H1 (cell line): ENCODE measurements at regions not wholly inside any gene's neighbourhood (a gene's known extent, or its start where the extent isn't known, plus 50 kb on each side); places are given as distances from the start of the nearest gene placed in this dataset.

Source experiments
- CTCF ChIA-PET: fragments of 300-600 bp; sonication (Branson Sonifier 250); formaldehyde crosslinking; loops from one replicate; lab custom pipeline; 2021; ENCODE audit not compliant: partially characterized antibody; lab: Charles Lee
- POLR2A ChIA-PET: fragments of 300-600 bp; sonication (Branson Sonifier 250); formaldehyde crosslinking; loops from one replicate; lab custom pipeline; 2021; ENCODE audit warnings: inconsistent platforms; ENCODE audit not compliant: partially characterized antibody; lab: Charles Lee
- DNase-seq, 2 experiments: peaks; one replicate each; pipeline versions ENCODE4 v3.0.0 to v3.0.0-alpha.2; 2010 to 2022; ENCODE audit warnings: low spot score in 2 of 2, low read depth in 1 of 2, mixed read lengths in 1 of 2
- FAIRE-seq: peaks from 2 replicates; lab custom pipeline; 2011; peaks lifted over from hg19 to GRCh38; lab: Jason Lieb, UNC
- H2AFZ ChIP-seq: 2 replicates; pipeline ENCODE4 v1.8.1; 2012; ENCODE audit warnings: low read length, inconsistent platforms
- H2AK5ac ChIP-seq: 2 replicates; pipeline ENCODE4 v1.6.1; 2013; ENCODE audit warnings: low read depth, low read length
- H2BK120ac ChIP-seq: replicated peaks from 2 replicates; pipeline ENCODE3; 2013; ENCODE audit warnings: low read depth, low read length, inconsistent platforms
- H2BK12ac ChIP-seq: 2 replicates; pipeline ENCODE4 v1.6.1; 2013; ENCODE audit warnings: low read depth, low read length
- H2BK15ac ChIP-seq: 2 replicates; pipeline ENCODE4 v1.6.1; 2013; ENCODE audit warnings: low read length
- H2BK20ac ChIP-seq: 2 replicates; pipeline ENCODE4 v1.6.1; 2013; ENCODE audit warnings: low read length
- H2BK5ac ChIP-seq: 2 replicates; pipeline ENCODE4 v1.6.1; 2013; ENCODE audit warnings: low read depth, low read length
- H3K14ac ChIP-seq: 2 replicates; pipeline ENCODE4 v1.6.1; 2013; ENCODE audit warnings: inconsistent platforms; ENCODE audit not compliant: insufficient read length
- H3K18ac ChIP-seq: 2 replicates; pipeline ENCODE4 v1.6.1; 2013; ENCODE audit warnings: low read length; ENCODE audit errors: extremely low read depth
- H3K23ac ChIP-seq: 2 replicates; pipeline ENCODE4 v1.6.1; 2013; ENCODE audit warnings: inconsistent platforms; ENCODE audit not compliant: insufficient read length
- H3K23me2 ChIP-seq: 2 replicates; pipeline ENCODE4 v1.6.1; 2013; ENCODE audit warnings: low read depth, low read length
- H3K27ac ChIP-seq: 2 replicates; pipeline ENCODE4 v1.6.1; 2011; ENCODE audit warnings: low read depth, low read length, inconsistent platforms
- H3K27me3 ChIP-seq, 4 experiments: replicated peaks in 1 of 4; 1 replicate in 1 of 4; 2 replicates in 3 of 4; pipeline versions ENCODE4 v1.6.1 to v1.8.1; 2011 to 2013; ENCODE audit warnings: low read length in 3 of 4, mild to moderate bottlenecking in 3 of 4, inconsistent platforms in 2 of 4, mixed read lengths in 2 of 4, moderate library complexity in 1 of 4; ENCODE audit not compliant: control insufficient read depth in 3 of 4, insufficient read depth in 3 of 4; ENCODE audit errors: extremely low read depth in 1 of 4
- H3K36me3 ChIP-seq, 4 experiments: 2 replicates each; pipeline versions ENCODE4 v1.6.1 to v1.8.1; 2011 to 2013; ENCODE audit warnings: mild to moderate bottlenecking in 4 of 4, low read length in 3 of 4, moderate library complexity in 2 of 4, control low read depth in 1 of 4, inconsistent platforms in 1 of 4; ENCODE audit not compliant: insufficient read depth in 4 of 4, control insufficient read depth in 2 of 4
- H3K4ac ChIP-seq: replicated peaks from 2 replicates; pipeline ENCODE3; 2013; ENCODE audit warnings: low read length, low read depth, mixed read lengths, inconsistent platforms; ENCODE audit not compliant: insufficient read length
- H3K4me1 ChIP-seq, 4 experiments: replicated peaks in 1 of 4; 1 replicate in 1 of 4; 2 replicates in 3 of 4; pipeline versions ENCODE4 v1.6.1 to v1.8.1; 2011 to 2013; ENCODE audit warnings: low read length in 3 of 4, inconsistent platforms in 2 of 4, mixed read lengths in 1 of 4; ENCODE audit not compliant: insufficient read depth in 4 of 4, control insufficient read depth in 3 of 4
- H3K4me2 ChIP-seq, 2 experiments: 2 replicates each; pipeline versions ENCODE4 v1.6.1 to v1.8.1; 2011 to 2013; ENCODE audit warnings: low read depth in 2 of 2, low read length in 2 of 2, control low read depth in 1 of 2, inconsistent platforms in 1 of 2, mild to moderate bottlenecking in 1 of 2; ENCODE audit not compliant: insufficient read depth in 1 of 2
- H3K4me3 ChIP-seq, 4 experiments: fragments of 200-600, 300-600 bp in 1 of 4; sonication (generic), shearing (Covaris generic), sonication (Bioruptor Twin) in 1 of 4; 2 replicates each; pipeline versions ENCODE4 v1.5.1 to v1.8.1; 2011 to 2016; ENCODE audit warnings: low read length in 4 of 4, low read depth in 3 of 4, control low read depth in 2 of 4, inconsistent platforms in 2 of 4, mild to moderate bottlenecking in 2 of 4, mixed read lengths in 1 of 4, moderate library complexity in 1 of 4; ENCODE audit not compliant: insufficient read depth in 2 of 4; ENCODE audit errors: extremely low read depth in 1 of 4
- H3K56ac ChIP-seq: replicated peaks from 2 replicates; pipeline ENCODE3; 2013; ENCODE audit warnings: low read depth, mild to moderate bottlenecking, mixed read lengths, low read length, inconsistent platforms; ENCODE audit not compliant: insufficient read length
- H3K79me1 ChIP-seq: 2 replicates; pipeline ENCODE4 v1.6.1; 2013; ENCODE audit warnings: low read depth, low read length, control low read depth
- H3K79me2 ChIP-seq, 2 experiments: 2 replicates each; pipeline versions ENCODE4 v1.6.1 to v1.8.1; 2012 to 2013; ENCODE audit warnings: low read length in 2 of 2, mild to moderate bottlenecking in 2 of 2, inconsistent platforms in 1 of 2; ENCODE audit not compliant: insufficient read depth in 2 of 2, control insufficient read depth in 1 of 2
- H3K9ac ChIP-seq, 4 experiments: replicated peaks in 1 of 4; 1 replicate in 1 of 4; 2 replicates in 3 of 4; pipeline versions ENCODE4 v1.6.1 to v1.8.1; 2011 to 2013; ENCODE audit warnings: low read depth in 3 of 4, low read length in 3 of 4, control low read depth in 2 of 4, mild to moderate bottlenecking in 2 of 4, moderate library complexity in 2 of 4, inconsistent platforms in 1 of 4; ENCODE audit errors: extremely low read depth in 1 of 4
- H3K9me3 ChIP-seq, 2 experiments: 2 replicates each; pipeline versions ENCODE4 v1.6.1 to v1.8.1; 2012 to 2013; ENCODE audit warnings: mild to moderate bottlenecking in 2 of 2, moderate library complexity in 2 of 2, control low read depth in 1 of 2, inconsistent platforms in 1 of 2, low read depth in 1 of 2, low read length in 1 of 2, mixed read lengths in 1 of 2; ENCODE audit not compliant: insufficient read depth in 2 of 2
- H4K20me1 ChIP-seq, 2 experiments: replicated peaks in 1 of 2; 2 replicates each; pipeline versions ENCODE3 to v1.8.1; 2011 to 2013; ENCODE audit warnings: inconsistent platforms in 2 of 2, low read length in 2 of 2, mild to moderate bottlenecking in 1 of 2; ENCODE audit not compliant: insufficient read depth in 2 of 2, control insufficient read depth in 1 of 2
- H4K5ac ChIP-seq: 2 replicates; pipeline ENCODE4 v1.6.1; 2013; ENCODE audit warnings: low read length, low read depth, mixed read lengths, inconsistent platforms; ENCODE audit not compliant: insufficient read length
- H4K8ac ChIP-seq: 2 replicates; pipeline ENCODE4 v1.8.0; 2013; ENCODE audit warnings: mild to moderate bottlenecking, moderate library complexity, low read length, inconsistent platforms; ENCODE audit not compliant: insufficient read depth; ENCODE audit errors: extremely low read depth
- H4K91ac ChIP-seq: replicated peaks from 2 replicates; pipeline ENCODE3; 2013; ENCODE audit warnings: low read length, mixed read lengths, inconsistent platforms; ENCODE audit not compliant: insufficient read length
- ATF2 ChIP-seq: IDR thresholded peaks from 2 replicates; pipeline ENCODE4 v1.6.1; 2012; ENCODE audit warnings: low read length, inconsistent platforms
- BRCA1 ChIP-seq: IDR thresholded peaks from 2 replicates; pipeline ENCODE4 v1.6.1; 2012; ENCODE audit warnings: low read depth, low read length, improper control_type of control experiment
- JUN ChIP-seq: IDR thresholded peaks from 2 replicates; pipeline ENCODE4 v1.6.1; 2011; ENCODE audit warnings: low read depth, mild to moderate bottlenecking, improper control_type of control experiment, low read length
- POU5F1 ChIP-seq: IDR thresholded peaks from 2 replicates; pipeline ENCODE4 v1.6.1; 2011; ENCODE audit warnings: low read depth, mild to moderate bottlenecking, low read length, moderate library complexity
- WGBS, 2 experiments: shearing (Covaris generic) in 1 of 2; methylation state at CpG; one replicate each; pipeline versions ENCODE4 v1.1.6 to v1.1.7; 2013 to 2015; ENCODE audit warnings: low lambda C conversion rate in 2 of 2, mixed read lengths in 2 of 2, inconsistent platforms in 1 of 2, low coverage in 1 of 2, missing lambda C conversion rate in 1 of 2; ENCODE audit not compliant: insufficient replicate concordance in 2 of 2, insufficient coverage in 1 of 2, insufficient read length in 1 of 2; ENCODE audit errors: extremely low coverage in 1 of 2, missing lambda C conversion rate in 1 of 2; 5-methylcytosine and 5-hydroxymethylcytosine counted together
- TF ChIP-seq, protein P1 (sequence below): IDR thresholded peaks from 2 replicates; pipeline ENCODE4 v1.6.1; 2011; ENCODE audit warnings: low read depth, mild to moderate bottlenecking, low read length; ENCODE audit not compliant: insufficient read depth

DNA sequence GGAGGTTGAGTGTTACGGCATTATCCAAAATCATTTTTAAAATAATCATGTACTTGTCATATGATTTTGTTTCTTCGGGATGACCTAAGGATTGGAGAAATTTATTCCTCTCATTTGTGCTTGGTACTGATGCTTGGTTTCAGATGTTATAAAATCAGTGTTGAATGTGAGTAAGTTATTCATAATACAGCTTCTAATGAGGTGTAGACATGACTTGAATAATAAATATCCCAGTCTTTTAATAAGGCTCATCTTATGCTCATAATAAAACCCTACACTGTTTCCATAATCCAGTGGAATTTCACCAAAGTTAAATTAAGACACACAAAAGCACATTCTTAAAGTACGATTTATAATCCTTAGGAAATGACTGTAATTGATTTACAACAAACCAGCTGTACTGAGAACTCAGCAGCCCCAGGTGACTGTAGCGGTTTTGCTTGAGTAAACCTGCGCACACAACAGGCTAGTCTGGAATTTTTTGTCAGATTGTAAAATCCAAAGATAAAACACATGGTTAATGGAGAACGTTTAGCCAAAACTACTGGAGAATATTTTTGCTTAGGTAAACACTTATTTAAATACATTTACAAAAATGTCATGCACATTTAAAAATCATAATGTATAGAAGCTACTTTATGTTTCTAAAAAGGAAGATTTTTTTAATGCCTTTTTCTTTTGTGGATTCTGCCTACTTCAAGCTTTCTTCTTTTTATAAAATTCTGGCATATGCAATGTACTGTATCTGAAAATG, 609.8 kb upstream of the GRAMD2B start:
- TF ChIP-seq, protein P1, sequence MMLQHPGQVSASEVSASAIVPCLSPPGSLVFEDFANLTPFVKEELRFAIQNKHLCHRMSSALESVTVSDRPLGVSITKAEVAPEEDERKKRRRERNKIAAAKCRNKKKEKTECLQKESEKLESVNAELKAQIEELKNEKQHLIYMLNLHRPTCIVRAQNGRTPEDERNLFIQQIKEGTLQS: no peak
- TF ChIP-seq BRCA1 (no peak), POU5F1 (no peak), ATF2 (no peak), JUN (no peak)
- TF ChIP-seq, all 59 proteins: peak for 0
- Histone ChIP-seq H3K9ac (no peak overlapping the region), H3K23ac (no peak overlapping the region), H3K36me3 (no peaks in the 10 kb centered on the region), H3K56ac (no peak overlapping the region), H3K9me3 (no peaks in the 10 kb centered on the region), H3K4me1 (no peaks in the 10 kb centered on the region), H2BK120ac (no peak overlapping the region), H2BK20ac (no peak overlapping the region), H3K4me2 (no peak overlapping the region), H3K79me2 (no peaks in the 10 kb centered on the region), H4K91ac (no peak overlapping the region), H2AFZ (no peak overlapping the region), H3K23me2 (no peaks in the 10 kb centered on the region), H2BK5ac (no peak overlapping the region), H4K5ac (no peak overlapping the region), H2AK5ac (no peak overlapping the region), H3K18ac (no peak overlapping the region), H2BK15ac (no peak overlapping the region), H3K27me3 (no peaks in the 10 kb centered on the region), H4K20me1 (no peaks in the 10 kb centered on the region), H3K4me3 (no peak overlapping the region), H3K79me1 (no peaks in the 10 kb centered on the region), H3K4ac (no peak overlapping the region), H3K14ac (no peak overlapping the region), H4K8ac (no peak overlapping the region), H2BK12ac (no peak overlapping the region), H3K27ac (no peak overlapping the region)
- DNase-seq: no peak
- WGBS, 2 experiments: 90% methylated on average over 6 of the region's 6 CpGs; no CpG with 5 or more reads in 1 of the 2 experiments
- ChIA-PET POLR2A (no interaction called here), CTCF (no interaction called here)
- FAIRE-seq: no peak
